Large intestine (tissue), 3 donors: ENCODE measurements at regions not wholly inside any gene's neighbourhood (a gene's known extent, or its start where the extent isn't known, plus 50 kb on each side); places are given as distances from the start of the nearest gene placed in this dataset.
"Not testable (repeated sequence)": the region's sequence is repeated elsewhere in the genome, so short reads cannot be mapped to it uniquely, and the experiment has no call there.

Source experiments
- DNase-seq, 2 donors: peaks; one replicate each; pipeline versions ENCODE4 v3.0.0 to v3.0.0-alpha.2; 2013
- H3K27ac ChIP-seq: one replicate; pipeline ENCODE4 v1.5.1; 2013; ENCODE audit warnings: low read length
- H3K27me3 ChIP-seq: 2 replicates; pipeline ENCODE4 v1.6.1; 2013; ENCODE audit warnings: low read length; ENCODE audit not compliant: control insufficient read depth, insufficient read depth
- H3K36me3 ChIP-seq: 2 replicates; pipeline ENCODE4 v1.6.1; 2013; ENCODE audit warnings: low read length; ENCODE audit not compliant: control insufficient read depth, insufficient read depth
- H3K4me1 ChIP-seq: one replicate; pipeline ENCODE4 v1.6.1; 2013; ENCODE audit warnings: low read length; ENCODE audit not compliant: control insufficient read depth, insufficient read depth
- H3K4me3 ChIP-seq: one replicate; pipeline ENCODE4 v1.5.1; 2013; ENCODE audit warnings: low read length
- H3K9me3 ChIP-seq: one replicate; pipeline ENCODE4 v1.6.1; 2013; ENCODE audit warnings: mild to moderate bottlenecking, low read depth, low read length, moderate library complexity; ENCODE audit not compliant: control insufficient read depth
- WGBS: methylation state at CpG from one replicate; pipeline ENCODE4 v1.1.5; 2013; ENCODE audit warnings: low lambda C conversion rate; ENCODE audit not compliant: insufficient coverage; 5-methylcytosine and 5-hydroxymethylcytosine counted together

DNA sequence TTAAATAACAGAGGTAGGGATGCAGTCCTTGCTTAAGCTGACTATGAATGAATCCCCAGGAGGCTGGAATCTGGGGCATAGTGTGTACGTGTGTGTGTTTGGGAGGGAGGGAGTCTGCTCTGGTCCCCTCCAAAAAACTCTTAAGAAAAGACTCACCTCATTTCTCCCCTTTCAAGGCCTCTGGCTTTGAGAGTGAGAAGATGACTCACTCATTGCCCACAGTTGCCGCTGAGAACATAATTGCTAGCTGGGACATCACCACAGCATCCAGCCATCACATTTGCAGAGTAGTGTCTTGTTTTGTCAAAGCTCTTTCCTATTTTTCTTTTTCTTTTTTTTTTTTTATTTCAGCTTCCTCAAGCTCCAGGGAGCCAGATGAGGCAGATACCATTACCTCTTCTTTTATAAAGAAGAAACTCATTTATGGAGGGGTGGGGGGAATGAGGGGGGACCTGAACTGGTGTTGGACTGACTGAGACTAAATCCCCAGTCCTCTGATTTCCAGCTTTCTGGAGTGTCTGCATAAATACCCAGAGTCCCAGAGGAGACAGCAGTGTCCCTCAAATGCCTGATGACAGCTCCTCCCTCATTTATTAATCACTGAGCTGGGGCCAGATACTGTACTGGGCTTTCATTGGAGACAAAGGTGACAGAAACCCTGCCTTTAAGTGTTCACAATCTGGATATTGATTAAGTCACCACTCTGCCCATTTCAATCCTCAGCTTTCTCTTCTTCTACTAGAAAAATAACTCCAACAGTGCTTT is 61.9 kb upstream of the LAS1L start:
- Histone ChIP-seq H3K4me3 (no peak overlapping the region), H3K36me3 (no peaks in the 10 kb centered on the region), H3K27ac (no peak overlapping the region), H3K4me1 (no peaks in the 10 kb centered on the region), H3K9me3 (no peaks in the 10 kb centered on the region), H3K27me3 (no peaks in the 10 kb centered on the region)
- no CpG with 5 or more reads among the region's 2 CpGs for WGBS
- DNase-seq: peak; percentile 1 to 7

DNA sequence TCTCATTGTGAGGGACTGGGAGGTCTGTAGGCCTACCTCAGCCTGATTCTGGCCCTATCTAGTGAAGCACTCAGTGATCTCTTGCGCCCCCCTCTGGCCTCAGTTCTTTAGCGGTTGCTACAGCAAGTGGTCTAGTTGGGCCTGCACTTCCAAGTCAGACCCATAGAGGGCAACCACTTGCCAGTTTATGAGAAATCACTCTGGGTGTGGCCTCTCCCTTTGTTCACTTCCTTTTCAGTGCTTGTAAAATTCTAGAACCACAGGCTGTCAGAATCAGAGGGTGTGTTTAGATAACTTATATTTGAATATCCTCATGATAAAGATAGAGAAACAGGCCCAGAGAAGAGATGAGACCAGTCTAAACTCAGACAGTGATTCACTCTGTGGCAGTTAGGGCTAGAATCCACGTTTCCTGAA is 60.9 kb upstream of the LAS1L start:
- no peaks in the 10 kb centered on the region for H3K4me1 ChIP-seq
- H3K27me3 ChIP-seq: no peaks in the 10 kb centered on the region
- H3K4me3 ChIP-seq: no peak overlapping the region
- no peaks in the 10 kb centered on the region for H3K9me3 ChIP-seq
- peak; percentile 78 to 81 for DNase-seq
- no peaks in the 10 kb centered on the region for H3K36me3 ChIP-seq
- H3K27ac ChIP-seq: no peak overlapping the region
- WGBS: no CpG with 5 or more reads among the region's 3 CpGs

DNA sequence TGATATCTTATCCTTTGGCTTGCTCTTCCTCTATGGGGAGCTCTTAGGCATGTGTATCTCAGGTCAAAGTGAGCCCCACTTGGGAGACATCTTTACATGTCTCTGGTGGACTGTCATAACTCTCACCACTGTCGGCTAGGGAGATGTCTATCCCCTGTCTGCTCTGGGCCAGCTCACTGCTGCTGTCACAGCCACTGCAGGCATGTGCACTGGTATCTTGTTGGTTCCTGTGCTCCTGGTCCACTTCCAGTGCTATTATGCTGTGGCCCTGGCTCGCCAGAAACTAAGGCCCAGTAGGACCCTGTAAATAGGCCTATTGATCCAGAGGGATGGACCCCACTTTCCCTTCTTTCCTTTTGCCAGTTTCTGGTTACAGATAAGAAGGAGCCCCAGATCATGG is 56.6 kb upstream of the LAS1L start:
- Histone ChIP-seq H3K27me3 (no peaks in the 10 kb centered on the region), H3K9me3 (no peaks in the 10 kb centered on the region), H3K4me3 (no peak overlapping the region), H3K36me3 (no peaks in the 10 kb centered on the region), H3K4me1 (no peaks in the 10 kb centered on the region), H3K27ac (no peak overlapping the region)
- no peak for DNase-seq
- WGBS: no CpG with 5 or more reads among the region's 2 CpGs

DNA sequence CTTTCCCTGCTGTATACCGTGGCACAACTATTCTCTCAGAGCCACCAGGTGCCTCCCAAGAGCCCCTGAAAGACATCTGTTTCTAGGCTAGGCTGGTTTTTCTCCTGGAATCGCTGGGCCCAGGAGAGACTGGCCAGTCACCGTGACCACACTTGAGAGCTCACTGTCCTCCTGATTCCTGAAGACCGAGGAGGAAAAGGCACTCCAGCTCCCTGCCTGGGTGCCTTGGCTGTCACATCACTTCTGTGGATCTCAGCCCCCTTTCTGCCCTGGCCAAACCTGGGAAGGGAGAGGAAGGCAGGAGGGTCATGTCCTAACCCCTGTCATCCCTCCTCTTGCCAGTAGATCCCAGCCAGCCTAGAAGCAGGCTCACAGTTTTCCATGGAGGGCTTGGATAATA is 54.7 kb upstream of the LAS1L start:
- H3K9me3 ChIP-seq: no peaks in the 10 kb centered on the region
- no peaks in the 10 kb centered on the region for H3K27me3 ChIP-seq
- no peaks in the 10 kb centered on the region for H3K36me3 ChIP-seq
- no peak for DNase-seq
- WGBS: no CpG with 5 or more reads among the region's 4 CpGs
- no peak overlapping the region for H3K4me3 ChIP-seq
- no peaks in the 10 kb centered on the region for H3K4me1 ChIP-seq
- H3K27ac ChIP-seq: no peak overlapping the region

DNA sequence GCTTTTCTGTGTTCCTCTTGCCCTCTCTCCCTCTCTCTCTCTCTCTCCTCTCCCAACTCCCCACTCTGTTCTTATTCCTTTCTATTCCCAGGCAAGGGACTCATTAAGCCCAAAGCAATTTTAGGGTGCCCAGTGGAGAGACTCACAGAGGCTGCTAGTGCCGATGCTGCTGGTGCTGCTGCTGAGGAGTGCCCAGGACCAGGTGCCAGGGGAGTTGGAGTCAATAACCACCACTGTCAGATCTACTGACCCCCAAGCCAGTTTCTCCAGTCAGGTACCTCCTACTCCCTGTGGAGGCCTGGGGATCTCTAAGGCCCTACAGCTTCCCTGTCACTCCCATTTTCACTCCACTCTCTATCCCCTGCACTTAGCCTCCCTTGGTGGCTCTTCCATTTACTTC is 54.2 kb upstream of the LAS1L start:
- no peaks in the 10 kb centered on the region for H3K36me3 ChIP-seq

DNA sequence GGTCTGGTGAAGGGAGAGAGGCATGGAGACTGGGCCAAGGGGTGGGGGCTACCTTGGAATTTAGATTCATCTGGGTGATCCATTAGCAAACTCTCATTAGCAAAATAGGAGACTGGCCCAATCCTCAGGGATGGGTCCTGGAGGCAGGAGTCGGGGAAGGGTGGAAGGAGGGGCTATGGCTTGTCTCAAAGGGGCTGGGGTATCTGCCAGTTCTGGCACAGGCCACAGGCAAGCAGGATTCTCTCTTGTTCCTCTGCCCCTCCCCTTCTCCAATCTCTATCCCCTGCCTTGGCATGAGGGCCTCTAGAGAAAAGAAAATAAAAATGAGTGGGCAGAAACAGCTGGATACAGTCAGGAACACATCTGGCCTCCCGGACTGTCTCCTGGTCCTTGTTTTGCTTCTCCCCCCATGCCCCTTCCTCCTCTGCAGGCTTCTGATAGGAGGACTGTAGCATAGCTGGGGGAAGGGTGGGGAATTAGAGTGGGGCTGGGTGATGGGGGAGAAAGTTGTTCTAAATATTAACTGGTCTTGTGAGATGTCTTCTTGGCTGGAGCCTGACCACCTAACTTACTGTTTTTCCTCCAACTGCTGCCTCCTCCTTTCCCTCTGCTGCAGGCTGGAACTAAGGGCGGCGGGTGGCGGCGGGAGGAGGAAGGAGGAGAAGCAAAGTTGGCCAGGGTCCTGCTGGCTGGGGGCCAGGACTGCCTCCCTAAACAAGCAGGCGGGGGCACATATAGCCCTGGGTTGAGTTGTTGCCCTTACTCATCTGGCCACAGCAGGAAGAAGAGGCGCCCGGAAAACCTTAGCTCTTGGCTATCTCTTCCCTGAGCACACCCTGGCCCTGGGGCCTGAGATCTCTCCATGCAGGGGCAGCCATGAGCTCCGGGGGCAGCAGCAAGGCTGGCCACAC is 53.3 kb upstream of the LAS1L start:
- no peak overlapping the region for H3K27ac ChIP-seq
- peak in 1 of 2 donors; percentile 10 for DNase-seq
- H3K4me3 ChIP-seq: no peak overlapping the region
- no peaks in the 10 kb centered on the region for H3K27me3 ChIP-seq
- no CpG with 5 or more reads among the region's 10 CpGs for whole genome bisulfite sequencing
- H3K4me1 ChIP-seq: no peaks in the 10 kb centered on the region
- no peaks in the 10 kb centered on the region for H3K36me3 ChIP-seq
- no peaks in the 10 kb centered on the region for H3K9me3 ChIP-seq

More for the DNA sequence above, 54.2 kb upstream of the LAS1L start:
- WGBS: no CpG with 5 or more reads among the region's 1 CpG
- no peak for DNase-seq
- H3K9me3 ChIP-seq: no peaks in the 10 kb centered on the region
- H3K27me3 ChIP-seq: no peaks in the 10 kb centered on the region
- H3K27ac ChIP-seq: no peak overlapping the region
- H3K4me3 ChIP-seq: no peak overlapping the region
- no peaks in the 10 kb centered on the region for H3K4me1 ChIP-seq

DNA sequence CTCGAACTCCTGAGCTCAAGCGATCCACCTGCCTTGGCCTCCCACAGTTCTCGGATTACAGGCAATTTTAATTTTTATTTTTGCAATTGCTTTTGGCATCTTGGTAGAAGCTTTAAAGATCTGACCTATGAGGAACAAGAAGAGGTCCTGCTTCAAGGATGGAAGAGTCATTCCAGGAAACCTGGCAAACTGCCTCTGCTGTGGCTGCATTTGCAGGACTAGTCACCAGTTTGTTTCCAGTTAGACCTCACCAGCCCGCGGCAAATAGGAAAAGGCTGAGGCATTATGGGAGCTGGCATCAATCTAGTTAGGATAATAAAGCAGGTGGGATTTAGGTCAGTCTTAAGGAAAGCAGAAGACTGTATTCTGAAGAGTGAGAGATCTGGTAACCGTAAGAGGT is 51.9 kb upstream of the LAS1L start:
- no CpG with 5 or more reads among the region's 6 CpGs for WGBS
- no peaks in the 10 kb centered on the region for H3K9me3 ChIP-seq
- no peak overlapping the region for H3K27ac ChIP-seq
- no peaks in the 10 kb centered on the region for H3K4me1 ChIP-seq
- no peak for DNase-seq
- no peaks in the 10 kb centered on the region for H3K27me3 ChIP-seq
- H3K4me3 ChIP-seq: no peak overlapping the region
- H3K36me3 ChIP-seq: no peaks in the 10 kb centered on the region

DNA sequence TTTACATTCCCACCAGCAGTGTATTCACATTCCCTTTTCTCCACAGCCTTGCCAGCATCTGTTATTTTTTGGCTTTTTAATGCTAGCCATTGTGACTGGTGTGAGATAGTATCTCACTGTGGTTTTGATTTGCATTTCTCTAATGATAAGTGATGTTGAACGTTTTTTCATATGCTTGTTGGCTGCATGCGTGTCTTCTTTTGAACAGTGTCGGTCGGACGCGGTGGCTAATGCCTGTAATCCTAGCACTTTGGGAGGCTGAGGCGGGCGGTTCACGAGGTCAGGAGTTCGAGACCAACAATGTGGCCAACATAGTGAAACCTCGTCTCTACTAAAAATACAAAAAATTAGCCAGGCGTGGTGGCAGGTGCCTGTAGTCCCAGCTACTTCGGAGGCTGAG is 50.6 kb upstream of the LAS1L start:
- not testable (repeated sequence) for DNase-seq, H3K27me3 ChIP-seq, H3K4me1 ChIP-seq, H3K36me3 ChIP-seq, H3K27ac ChIP-seq, H3K4me3 ChIP-seq, H3K9me3 ChIP-seq
- no CpG with 5 or more reads among the region's 13 CpGs for WGBS
